CD4-positive, alpha-beta T cell (primary cell): ENCODE measurements at regions not wholly inside any gene's neighbourhood (a gene's known extent, or its start where the extent isn't known, plus 50 kb on each side); places are given as distances from the start of the nearest gene placed in this dataset.

Experiments used
- ATAC-seq: fragments of 200-7000 bp; cut with Tn5 transposase; one replicate; pipeline ENCODE4 v1.10.0; 2022; ENCODE audit warnings: mild to moderate bottlenecking; ENCODE audit not compliant: poor library complexity
- CTCF ChIA-PET: fragments of 350-600 bp; sonication (Branson Sonifier 250); formaldehyde crosslinking; loops from one replicate; lab custom pipeline; 2021; ENCODE audit warnings: antibody characterized with exemption, inconsistent platforms; lab: Charles Lee
- POLR2A ChIA-PET: fragments of 350-600 bp; sonication (Branson Sonifier 250); formaldehyde crosslinking; loops from one replicate; lab custom pipeline; 2021; ENCODE audit warnings: antibody characterized with exemption, inconsistent platforms; lab: Charles Lee
- DNase-seq, 14 experiments: peaks; one replicate each; pipeline ENCODE4 v3.0.0-alpha.2; 2013 to 2020; ENCODE audit warnings: mixed read lengths in 2 of 14
- H3K27ac ChIP-seq, 2 donors: one replicate each; pipeline versions ENCODE4 v1.5.1 to v1.7.0; 2013; ENCODE audit warnings: low read length in 2 of 2, low read depth in 1 of 2, mild to moderate bottlenecking in 1 of 2
- H3K27me3 ChIP-seq, 2 experiments: 1 replicate in 1 of 2; 2 replicates in 1 of 2; pipeline versions ENCODE4 v1.6.1 to v1.7.0; 2013; ENCODE audit warnings: low read length in 2 of 2, control low read depth in 1 of 2, mild to moderate bottlenecking in 1 of 2, moderate library complexity in 1 of 2; ENCODE audit not compliant: insufficient read depth in 2 of 2, control insufficient read depth in 1 of 2
- H3K36me3 ChIP-seq: one replicate; pipeline ENCODE4 v1.6.1; 2013; ENCODE audit warnings: low read length, control low read depth; ENCODE audit not compliant: insufficient read depth
- H3K4me1 ChIP-seq: one replicate; pipeline ENCODE4 v1.6.1; 2013; ENCODE audit warnings: low read length, control low read depth; ENCODE audit not compliant: insufficient read depth
- H3K4me3 ChIP-seq: one replicate; pipeline ENCODE4 v1.5.1; 2013; ENCODE audit warnings: mild to moderate bottlenecking, low read length, moderate library complexity
- H3K9me3 ChIP-seq, 2 experiments: 1 replicate in 1 of 2; 2 replicates in 1 of 2; pipeline versions ENCODE4 v1.6.1 to v1.7.0; 2013; ENCODE audit warnings: low read length in 2 of 2, mild to moderate bottlenecking in 2 of 2, control low read depth in 1 of 2, moderate library complexity in 1 of 2; ENCODE audit not compliant: control insufficient read depth in 1 of 2, insufficient read depth in 1 of 2
- H3K27ac Mint-ChIP-seq: one replicate; pipeline ENCODE4 v1.8.0; 2020; ENCODE audit warnings: mixed read lengths
- H3K27me3 Mint-ChIP-seq: one replicate; pipeline ENCODE4 v1.8.0; 2021; ENCODE audit warnings: mixed read lengths
- H3K36me3 Mint-ChIP-seq: one replicate; pipeline ENCODE4 v1.8.0; 2021; ENCODE audit warnings: low read depth, mixed read lengths
- H3K4me1 Mint-ChIP-seq: one replicate; pipeline ENCODE4 v1.8.0; 2021; ENCODE audit warnings: low read depth, mixed read lengths
- H3K4me3 Mint-ChIP-seq: one replicate; pipeline ENCODE4 v1.8.0; 2020; ENCODE audit warnings: mild to moderate bottlenecking, mixed read lengths
- H3K9me3 Mint-ChIP-seq: one replicate; pipeline ENCODE4 v1.8.0; 2020; ENCODE audit warnings: mixed read lengths
- CTCF ChIP-seq: fragments of 200-600 bp; IDR thresholded peaks from one replicate; pipeline ENCODE4 v1.8.0; 2022; ENCODE audit warnings: antibody characterized with exemption, mild to moderate bottlenecking
- intact Hi-C, 2 experiments: fragments of 100-400 bp; cut with DNase I in 1 of 2; cut with micrococcal nuclease in 1 of 2; formaldehyde crosslinking; loops; one replicate each; pipeline versions ENCODE4 v1.15.1 to v1.9.0; 2023 to 2025; cut with DNase I, micrococcal nuclease

DNA sequence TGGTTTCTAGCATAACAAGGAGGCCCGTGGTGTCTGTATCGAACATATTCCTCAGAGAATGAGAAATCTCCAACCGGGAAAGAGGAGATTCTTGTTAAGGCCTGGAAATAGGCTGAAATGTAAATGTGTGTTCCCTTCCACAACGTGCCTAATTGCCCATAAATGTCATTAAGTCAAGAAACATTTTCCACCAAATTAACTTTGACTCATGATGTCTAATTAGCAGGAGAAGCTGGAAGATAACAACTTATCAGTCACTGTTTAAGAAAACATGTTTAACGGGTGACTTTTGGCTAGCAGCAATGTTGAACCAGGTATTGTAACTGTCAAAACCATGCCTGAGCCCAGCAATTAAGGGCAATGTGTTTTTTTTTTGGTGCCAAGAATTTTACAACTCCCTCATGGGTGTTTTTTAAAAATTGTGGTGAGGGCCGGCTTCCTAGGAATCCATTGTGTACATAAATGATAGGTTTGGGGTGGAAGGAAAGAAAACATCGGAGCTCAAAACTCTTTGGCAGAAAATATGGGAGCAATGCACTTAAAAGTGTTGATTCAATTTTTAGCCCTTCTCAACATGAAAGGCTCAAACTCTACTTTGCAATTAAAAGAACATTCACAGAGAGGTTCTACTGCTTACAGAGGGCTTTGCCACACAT is 67.0 kb downstream of the OLIG1 start:
- Histone ChIP-seq H3K4me3 (no peak overlapping the region), H3K9me3 (no peaks in the 10 kb centered on the region), H3K27ac (no peak overlapping the region), H3K27me3 (no peaks in the 10 kb centered on the region), H3K4me1 (no peaks in the 10 kb centered on the region), H3K36me3 (no peaks in the 10 kb centered on the region)
- no peak for ATAC-seq
- DNase-seq, result no peak
- CTCF ChIA-PET, result no interaction called here
- TF ChIP-seq CTCF, result no peak
- no peak overlapping the region for H3K4me3 Mint-ChIP-seq
- POLR2A ChIA-PET, result no interaction called here
- H3K36me3 Mint-ChIP-seq, result no peaks in the 10 kb centered on the region
- H3K27ac Mint-ChIP-seq, result no peak overlapping the region
- H3K9me3 Mint-ChIP-seq, result no peaks in the 10 kb centered on the region
- intact Hi-C loops, result no loop called here
- H3K4me1 Mint-ChIP-seq, result no peaks in the 10 kb centered on the region
- peaks cover 5% of the 10 kb centered on the region for H3K27me3 Mint-ChIP-seq

DNA sequence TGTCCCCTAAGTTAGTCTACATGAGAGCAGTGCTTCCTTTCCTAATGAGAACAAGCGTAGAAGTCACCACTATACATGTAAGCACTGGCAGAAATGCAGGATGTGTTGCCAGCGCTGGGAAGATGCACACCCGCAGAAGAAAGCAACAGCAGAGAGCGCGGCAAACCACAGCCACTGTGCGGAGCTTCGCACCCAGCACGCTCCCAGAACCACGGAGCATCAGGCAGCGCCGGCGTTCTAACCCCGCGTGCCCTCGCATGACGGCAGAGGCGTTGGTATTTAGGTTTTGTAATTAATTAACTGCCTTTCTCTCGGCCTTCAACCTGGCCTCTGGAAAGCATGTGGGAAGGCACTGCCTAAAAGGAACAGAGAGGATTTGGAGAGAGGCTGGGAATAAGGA is 69.1 kb downstream of the OLIG1 start:
- DNase-seq (no peak), ATAC-seq (no peak)
- no peaks in the 10 kb centered on the region for H3K9me3 Mint-ChIP-seq
- no peak overlapping the region for H3K4me3 Mint-ChIP-seq
- H3K4me1 Mint-ChIP-seq, result no peaks in the 10 kb centered on the region
- H3K27ac ChIP-seq, result no peak overlapping the region
- H3K9me3 ChIP-seq, result no peaks in the 10 kb centered on the region
- POLR2A ChIA-PET, result no interaction called here
- intact Hi-C loops, result no loop called here
- TF ChIP-seq CTCF, result no peak
- CTCF ChIA-PET, result no interaction called here
- H3K27me3 Mint-ChIP-seq, result peaks cover 5% of the 10 kb centered on the region
- H3K4me3 ChIP-seq, result no peak overlapping the region
- no peaks in the 10 kb centered on the region for H3K4me1 ChIP-seq
- H3K36me3 Mint-ChIP-seq, result no peaks in the 10 kb centered on the region
- no peaks in the 10 kb centered on the region for H3K36me3 ChIP-seq
- peaks cover 0 to 3% of the 10 kb centered on the region in 2 experiments for H3K27me3 ChIP-seq
- H3K27ac Mint-ChIP-seq, result no peak overlapping the region

DNA sequence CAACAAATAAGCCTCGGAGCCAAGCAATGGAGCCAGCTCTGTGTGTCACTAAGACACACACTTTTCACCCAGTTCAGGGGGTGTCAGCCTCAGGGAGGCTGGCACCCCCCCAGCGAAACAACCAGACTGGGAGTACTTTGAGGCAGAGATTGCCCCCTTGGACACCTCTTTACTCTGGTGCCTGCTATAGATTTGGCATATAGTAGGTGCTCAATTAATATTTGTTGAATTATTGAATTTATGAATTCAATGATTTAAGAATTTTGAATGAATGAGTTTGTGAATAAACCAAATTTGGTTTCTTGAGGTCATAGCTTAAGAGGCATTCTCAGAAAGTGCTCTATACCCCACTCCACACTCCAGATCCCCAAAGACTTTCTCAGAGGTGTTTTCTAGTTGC is 70.3 kb downstream of the OLIG1 start:
- H3K9me3 Mint-ChIP-seq, result no peaks in the 10 kb centered on the region
- Histone ChIP-seq H3K36me3 (no peaks in the 10 kb centered on the region), H3K9me3 (no peaks in the 10 kb centered on the region), H3K27me3 (peaks cover 0 to 3% of the 10 kb centered on the region in 2 experiments), H3K27ac (no peak overlapping the region), H3K4me3 (no peak overlapping the region), H3K4me1 (no peaks in the 10 kb centered on the region)
- CTCF ChIA-PET, result no interaction called here
- H3K4me3 Mint-ChIP-seq, result no peak overlapping the region
- ATAC-seq (no peak), DNase-seq (no peak)
- H3K27ac Mint-ChIP-seq, result no peak overlapping the region
- TF ChIP-seq CTCF, result no peak
- peaks cover 5% of the 10 kb centered on the region for H3K27me3 Mint-ChIP-seq
- intact Hi-C loops, result no loop called here
- H3K36me3 Mint-ChIP-seq, result no peaks in the 10 kb centered on the region
- POLR2A ChIA-PET, result no interaction called here
- H3K4me1 Mint-ChIP-seq, result no peaks in the 10 kb centered on the region
